Mesothelial cell of epicardium (in vitro differentiated cells): ENCODE measurements at regions not wholly inside any gene's neighbourhood (a gene's known extent, or its start where the extent isn't known, plus 50 kb on each side); places are given as distances from the start of the nearest gene placed in this dataset.

Experiments used
- DNase-seq, 2 experiments: peaks; one replicate each; pipeline ENCODE4 v3.0.0; 2021; ENCODE audit warnings: low spot score in 2 of 2; ENCODE audit not compliant: unreplicated experiment in 2 of 2
- H3K27ac Mint-ChIP-seq: 2 replicates; pipeline ENCODE4 v1.8.0; 2021; ENCODE audit warnings: mixed read lengths
- H3K27me3 Mint-ChIP-seq: 2 replicates; pipeline ENCODE4 v1.8.0; 2021; ENCODE audit warnings: low read depth, mixed read lengths
- H3K36me3 Mint-ChIP-seq: 2 replicates; pipeline ENCODE4 v1.8.0; 2021; ENCODE audit warnings: mixed read lengths
- H3K4me1 Mint-ChIP-seq: 2 replicates; pipeline ENCODE4 v1.8.0; 2021; ENCODE audit warnings: mixed read lengths
- H3K4me3 Mint-ChIP-seq: 2 replicates; pipeline ENCODE4 v1.8.0; 2021; ENCODE audit warnings: mild to moderate bottlenecking, moderate library complexity, mixed read lengths
- H3K9me3 Mint-ChIP-seq: 2 replicates; pipeline ENCODE4 v1.8.0; 2021; ENCODE audit warnings: mixed read lengths
- TF ChIP-seq, protein P1 (sequence below): fragments of 200-600 bp; sonication (generic); IDR thresholded peaks from one replicate; pipeline ENCODE4 v1.5.0; 2021; ENCODE audit warnings: antibody characterized with exemption; ENCODE audit not compliant: unreplicated experiment

DNA sequence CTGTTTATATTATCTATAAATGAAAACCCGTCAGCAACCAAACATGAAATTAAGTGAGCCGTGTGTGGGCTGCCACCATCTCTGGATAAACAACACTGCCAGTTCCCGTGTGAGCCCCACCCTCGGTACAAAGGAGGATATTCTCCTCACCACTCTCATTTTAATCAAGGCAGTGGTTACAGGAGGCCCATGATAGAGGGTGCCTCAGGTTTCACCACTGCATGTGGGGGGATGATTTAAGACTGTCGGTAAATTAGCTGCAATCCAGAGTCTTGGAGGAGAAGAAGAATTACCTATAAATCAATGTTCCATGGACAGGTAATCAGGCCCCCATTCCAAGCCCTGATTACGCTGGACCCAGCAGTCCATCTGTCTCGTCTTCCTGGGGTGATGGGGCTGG lies 361.6 kb upstream of the SULF2 start:
- Mint-ChIP-seq H3K4me3 (no peak overlapping the region), H3K9me3 (no peaks in the 10 kb centered on the region), H3K36me3 (no peaks in the 10 kb centered on the region), H3K27ac (no peak overlapping the region), H3K27me3 (peaks cover 31% of the 10 kb centered on the region), H3K4me1 (peaks cover 11% of the 10 kb centered on the region)
- DNase-seq: no peak
- TF ChIP-seq, protein P1, sequence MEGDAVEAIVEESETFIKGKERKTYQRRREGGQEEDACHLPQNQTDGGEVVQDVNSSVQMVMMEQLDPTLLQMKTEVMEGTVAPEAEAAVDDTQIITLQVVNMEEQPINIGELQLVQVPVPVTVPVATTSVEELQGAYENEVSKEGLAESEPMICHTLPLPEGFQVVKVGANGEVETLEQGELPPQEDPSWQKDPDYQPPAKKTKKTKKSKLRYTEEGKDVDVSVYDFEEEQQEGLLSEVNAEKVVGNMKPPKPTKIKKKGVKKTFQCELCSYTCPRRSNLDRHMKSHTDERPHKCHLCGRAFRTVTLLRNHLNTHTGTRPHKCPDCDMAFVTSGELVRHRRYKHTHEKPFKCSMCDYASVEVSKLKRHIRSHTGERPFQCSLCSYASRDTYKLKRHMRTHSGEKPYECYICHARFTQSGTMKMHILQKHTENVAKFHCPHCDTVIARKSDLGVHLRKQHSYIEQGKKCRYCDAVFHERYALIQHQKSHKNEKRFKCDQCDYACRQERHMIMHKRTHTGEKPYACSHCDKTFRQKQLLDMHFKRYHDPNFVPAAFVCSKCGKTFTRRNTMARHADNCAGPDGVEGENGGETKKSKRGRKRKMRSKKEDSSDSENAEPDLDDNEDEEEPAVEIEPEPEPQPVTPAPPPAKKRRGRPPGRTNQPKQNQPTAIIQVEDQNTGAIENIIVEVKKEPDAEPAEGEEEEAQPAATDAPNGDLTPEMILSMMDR: no peak

DNA sequence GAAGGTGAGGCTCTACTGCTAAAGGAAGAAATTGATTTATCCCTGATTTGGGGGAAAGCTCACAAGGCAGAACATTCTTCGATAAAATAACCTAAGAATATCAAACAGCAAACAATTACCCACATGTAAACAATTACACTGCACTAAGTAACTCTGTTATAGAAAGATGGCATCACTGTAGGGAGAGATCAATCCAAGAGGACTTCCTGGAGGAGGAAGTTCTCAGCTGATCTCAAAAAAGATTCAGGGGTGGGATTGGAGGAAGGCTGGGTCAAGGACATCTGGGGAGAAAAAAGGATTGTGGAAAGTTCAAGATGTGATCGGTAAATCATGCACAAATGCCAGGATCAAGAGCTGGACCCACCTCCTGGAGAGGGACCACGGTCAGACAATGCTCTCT lies 361.0 kb upstream of the SULF2 start:
- peaks cover 26% of the 10 kb centered on the region for H3K27me3 Mint-ChIP-seq
- no peak overlapping the region for H3K27ac Mint-ChIP-seq
- H3K4me1 Mint-ChIP-seq: peaks cover 11% of the 10 kb centered on the region
- TF ChIP-seq, protein P1: no peak
- H3K9me3 Mint-ChIP-seq: peaks cover 5% of the 10 kb centered on the region
- H3K4me3 Mint-ChIP-seq: no peak overlapping the region
- DNase-seq: no peak
- H3K36me3 Mint-ChIP-seq: peaks cover 4% of the 10 kb centered on the region

DNA sequence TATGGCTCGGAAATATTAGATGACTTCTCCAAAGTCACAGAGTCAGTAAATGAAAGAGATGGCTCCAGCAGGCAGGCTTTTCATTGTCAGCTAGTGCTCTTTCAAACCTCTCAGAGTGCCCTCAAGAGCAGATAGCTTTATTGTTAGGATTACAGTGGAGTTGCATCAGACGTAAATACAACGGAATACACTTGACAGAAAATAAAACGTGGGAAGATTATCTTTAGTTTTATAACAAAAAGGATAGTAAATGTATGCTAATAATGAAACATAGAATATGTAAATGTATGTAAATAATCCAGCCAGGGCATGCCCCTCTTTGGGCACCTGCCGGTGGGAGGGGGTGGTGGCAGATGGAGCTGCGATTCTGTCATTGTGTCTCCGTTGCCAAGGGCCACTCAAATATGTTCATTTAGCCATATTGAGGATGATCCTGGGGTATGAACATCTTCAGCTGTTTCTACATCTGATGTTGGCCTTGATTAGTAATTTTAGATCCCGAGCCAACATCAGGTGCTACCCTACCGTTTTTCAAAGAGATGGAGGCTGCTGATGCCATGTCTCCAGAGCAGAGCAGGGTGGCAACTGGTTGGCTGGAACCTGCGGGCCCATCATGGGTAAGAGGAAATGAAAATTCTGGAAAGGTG lies 358.3 kb upstream of the SULF2 start:
- Mint-ChIP-seq H3K9me3 (peaks cover 10% of the 10 kb centered on the region), H3K4me1 (peaks cover 19% of the 10 kb centered on the region), H3K4me3 (no peak overlapping the region), H3K36me3 (peaks cover 4% of the 10 kb centered on the region), H3K27ac (no peak overlapping the region), H3K27me3 (peaks cover 20% of the 10 kb centered on the region)
- TF ChIP-seq, protein P1: no peak
- DNase-seq: no peak

DNA sequence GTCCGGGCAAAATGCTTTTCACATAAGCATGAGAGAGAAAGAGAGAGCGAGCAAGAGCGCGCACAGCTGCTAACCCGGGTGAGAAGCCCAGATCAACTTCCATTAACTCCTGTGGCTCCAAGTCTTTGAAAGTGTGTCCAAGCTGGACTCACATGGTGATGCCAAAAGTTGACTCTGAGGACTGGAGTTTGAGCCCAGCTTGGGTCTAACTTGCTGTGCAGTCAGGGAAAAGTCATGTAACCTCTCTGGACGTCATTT lies 357.2 kb upstream of the SULF2 start:
- no peak for DNase-seq
- no peak overlapping the region for H3K4me3 Mint-ChIP-seq
- peaks cover 20% of the 10 kb centered on the region for H3K27me3 Mint-ChIP-seq
- peaks cover 10% of the 10 kb centered on the region for H3K9me3 Mint-ChIP-seq
- peaks cover 19% of the 10 kb centered on the region for H3K4me1 Mint-ChIP-seq
- TF ChIP-seq, protein P1: no peak
- H3K36me3 Mint-ChIP-seq: peaks cover 4% of the 10 kb centered on the region
- no peak overlapping the region for H3K27ac Mint-ChIP-seq

DNA sequence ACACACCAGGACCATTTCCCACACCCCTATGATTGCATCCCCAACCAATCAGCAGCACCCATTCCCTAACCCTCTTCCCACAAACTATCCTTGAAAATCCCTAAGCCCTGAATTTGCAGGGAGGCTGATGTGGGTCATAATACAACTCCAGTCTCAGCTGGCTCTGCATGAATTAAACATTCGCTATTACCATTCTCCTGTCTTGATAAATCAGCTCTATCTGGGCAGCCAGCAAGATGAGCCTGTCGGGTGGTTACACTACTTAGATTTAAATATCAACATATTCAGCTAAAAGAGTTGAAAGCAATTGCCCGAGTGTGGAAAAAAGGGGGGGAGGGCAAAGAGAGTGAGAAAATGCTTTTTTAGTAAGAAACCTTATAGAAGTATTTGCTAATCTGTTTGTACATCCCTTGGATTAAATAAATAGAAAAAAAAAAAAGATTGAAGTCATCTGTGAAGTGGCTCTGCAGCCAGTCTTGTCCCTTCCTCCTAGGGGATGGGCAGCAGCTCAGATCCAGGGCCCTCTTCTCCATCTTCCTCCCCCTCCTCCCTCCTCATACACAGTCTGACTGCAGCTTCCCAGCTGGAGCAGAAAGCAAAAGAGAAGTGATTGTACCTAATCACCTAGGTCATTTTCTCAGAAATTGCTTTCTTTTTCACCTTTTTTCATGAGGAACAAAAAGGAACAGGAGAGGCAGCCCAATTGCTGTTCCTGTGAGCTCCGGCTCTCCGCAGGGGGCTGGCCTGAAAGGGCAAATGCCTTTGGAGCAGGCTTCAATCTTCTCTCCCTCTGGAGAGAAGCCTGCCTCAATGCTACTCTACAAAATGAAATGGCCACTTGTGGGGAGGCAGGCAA lies 356.6 kb upstream of the SULF2 start:
- Mint-ChIP-seq H3K27ac (no peak overlapping the region), H3K4me1 (peaks cover 14% of the 10 kb centered on the region), H3K36me3 (peaks cover 4% of the 10 kb centered on the region), H3K27me3 (peaks cover 16% of the 10 kb centered on the region), H3K4me3 (no peak overlapping the region), H3K9me3 (peaks cover 10% of the 10 kb centered on the region)
- DNase-seq: no peak
- TF ChIP-seq, protein P1: no peak
